NCI-H146 treated with DMSO at 0.1 percent for 48 hours (cell line): ENCODE measurements at regions not wholly inside any gene's neighbourhood (a gene's known extent, or its start where the extent isn't known, plus 50 kb on each side); places are given as distances from the start of the nearest gene placed in this dataset.
"Not testable (repeated sequence)": the region's sequence is repeated elsewhere in the genome, so short reads cannot be mapped to it uniquely, and the experiment has no call there.

Experiments
- DNase-seq: peaks from one replicate; lab custom pipeline; 2025; ENCODE audit not compliant: unreplicated experiment; lab: John Stamatoyannopoulos, UW

DNA sequence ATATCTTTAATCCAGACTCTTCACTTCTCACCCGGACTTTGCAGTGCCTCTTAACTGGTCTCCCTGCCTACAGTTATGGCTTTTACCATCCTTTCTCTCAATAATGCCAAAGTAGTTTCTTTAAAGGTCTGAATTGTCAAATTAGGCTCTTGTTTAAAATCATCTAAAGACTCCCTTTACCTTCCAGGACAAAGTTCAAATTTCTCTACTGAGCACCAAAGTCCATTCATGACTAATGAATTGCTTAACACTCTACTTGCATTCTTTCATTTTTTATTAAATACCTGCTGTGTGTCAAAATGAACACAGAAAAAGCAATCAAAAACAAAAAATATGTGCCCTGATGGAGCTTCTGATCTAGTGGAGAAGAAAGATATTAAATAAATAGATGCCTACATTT lies 472.4 kb upstream of the UBE2E2 start:
- DNase-seq, result no peak

DNA sequence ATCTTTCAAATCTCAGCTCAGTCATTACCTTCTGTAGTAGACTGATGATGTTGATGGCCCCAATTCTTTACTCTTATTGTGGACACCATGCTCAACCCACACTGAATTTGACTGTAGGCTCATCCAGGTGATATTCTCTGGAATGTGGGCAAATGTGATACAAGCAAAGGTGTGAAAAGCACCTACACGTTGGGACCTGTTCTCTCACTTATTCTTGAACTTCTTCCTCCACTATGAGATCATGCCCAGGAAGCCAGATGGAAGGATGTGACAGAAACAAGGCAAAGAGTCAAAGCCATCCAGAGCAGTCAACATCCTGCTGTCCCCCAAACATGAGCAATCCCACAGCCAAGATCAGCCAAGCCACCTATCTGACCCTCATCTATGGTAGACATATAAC lies 471.2 kb upstream of the UBE2E2 start:
- no peak for DNase-seq

DNA sequence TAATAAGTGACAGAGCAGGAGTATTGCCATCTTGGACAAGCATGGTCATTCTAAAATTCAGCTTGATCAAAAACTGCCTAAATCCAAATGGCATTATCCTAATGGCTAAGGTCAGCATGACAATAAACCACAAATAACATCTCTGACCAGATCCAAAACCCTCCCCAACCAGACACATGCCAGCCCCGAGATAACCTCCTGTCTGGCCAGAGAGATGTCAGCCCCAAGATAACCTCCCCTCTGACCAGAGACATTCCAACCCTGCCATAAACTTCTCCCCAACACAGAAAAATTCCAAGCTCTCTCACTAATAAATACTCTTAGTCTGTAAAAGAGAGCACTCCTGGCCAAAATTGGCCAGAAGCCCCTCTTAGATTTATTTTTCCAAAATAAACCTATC lies 470.5 kb upstream of the UBE2E2 start:
- DNase-seq, result no peak

DNA sequence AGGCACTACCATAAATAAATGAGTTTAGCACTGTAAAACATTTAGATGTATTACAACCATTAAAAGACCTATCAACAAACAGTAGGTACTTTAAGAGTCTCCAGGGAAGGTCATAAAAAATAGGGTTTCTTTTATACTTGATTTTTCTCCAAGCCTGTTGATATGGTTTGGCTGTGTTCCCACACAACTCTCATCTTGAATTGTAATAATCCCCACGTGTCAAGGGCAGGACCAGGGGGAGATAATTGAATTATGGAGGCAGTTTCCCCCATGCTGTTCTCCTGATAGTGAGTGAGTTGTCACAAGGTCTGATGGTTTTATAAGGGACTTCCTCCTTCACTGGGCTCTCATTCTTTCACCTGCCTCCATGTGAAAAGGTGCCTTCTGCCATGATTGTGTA lies 468.9 kb upstream of the UBE2E2 start:
- DNase-seq, result no peak

DNA sequence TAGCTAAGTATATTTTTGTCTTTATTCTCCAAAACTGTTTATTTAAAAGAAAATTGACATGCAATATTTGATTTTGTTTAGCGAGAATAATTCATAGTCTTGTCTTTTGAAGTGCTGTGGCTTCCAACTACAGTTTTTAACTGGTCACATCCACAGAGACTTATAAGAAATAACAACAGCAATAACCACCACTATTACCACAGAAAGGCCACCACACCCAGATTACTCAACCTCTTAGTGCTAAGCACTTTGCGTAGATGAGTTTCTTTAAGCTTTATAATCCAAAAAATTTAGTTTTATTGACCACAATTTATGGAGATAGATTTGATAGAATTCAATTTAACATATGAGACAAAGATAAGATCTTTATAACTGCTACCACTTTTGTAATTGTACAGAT lies 468.4 kb upstream of the UBE2E2 start:
- DNase-seq, result no peak

- no peak for DNase-seq
Measured at GRCh38 chr3:22735373-22735772, 467.8 kb upstream of the UBE2E2 start.

DNA sequence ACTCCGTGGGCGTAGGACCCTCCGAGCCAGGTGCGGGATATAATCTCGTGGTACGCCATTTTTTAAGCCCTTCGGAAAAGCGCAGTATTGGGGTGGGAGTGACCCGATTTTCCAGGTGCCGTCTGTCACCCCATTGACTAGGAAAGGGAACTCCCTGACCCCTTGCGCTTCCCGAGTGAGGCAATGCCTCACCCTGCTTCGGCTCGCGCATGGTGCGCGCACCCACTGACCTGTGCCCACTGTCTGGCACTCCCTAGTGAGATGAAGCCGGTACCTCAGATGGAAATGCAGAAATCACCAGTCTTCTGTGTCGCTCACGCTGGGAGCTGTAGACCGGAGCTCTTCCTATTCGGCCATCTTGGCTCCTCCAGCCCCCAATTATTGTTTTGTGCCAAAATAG lies 459.7 kb upstream of the UBE2E2 start:
- not testable (repeated sequence) for DNase-seq

- DNase-seq, result no peak
Measured at GRCh38 chr3:22745321-22745720, 457.8 kb upstream of the UBE2E2 start.

- DNase-seq, result no peak
Measured at GRCh38 chr3:22746221-22746620, 456.9 kb upstream of the UBE2E2 start.

DNA sequence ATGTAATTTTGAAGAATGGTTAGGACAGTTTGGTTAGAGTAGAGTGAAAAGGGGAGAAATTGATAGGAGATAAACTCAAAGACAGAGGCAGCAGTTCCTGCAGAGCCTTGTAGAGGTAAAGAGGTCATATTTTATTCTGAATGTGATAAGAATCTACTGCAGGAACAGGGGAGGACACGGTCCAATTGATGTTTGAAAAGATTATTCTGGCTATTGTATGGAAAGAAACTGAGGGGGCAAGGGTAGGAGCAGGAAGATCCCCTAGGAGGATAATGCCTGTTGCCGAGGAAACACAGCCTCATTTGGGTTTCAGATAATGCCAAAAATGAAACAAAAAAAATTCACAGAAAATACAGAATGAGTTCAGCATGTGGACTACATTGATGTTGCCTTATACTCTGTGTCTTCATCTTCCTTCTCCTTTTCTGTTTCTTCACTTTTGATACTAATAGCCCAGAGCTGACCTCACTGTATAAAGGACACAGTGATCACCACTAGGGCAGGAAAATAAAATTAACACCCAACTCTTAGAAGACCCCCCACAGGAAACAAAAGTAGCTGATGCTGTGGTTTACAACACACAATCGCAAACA lies 454.6 kb upstream of the UBE2E2 start:
- DNase-seq, result no peak

DNA sequence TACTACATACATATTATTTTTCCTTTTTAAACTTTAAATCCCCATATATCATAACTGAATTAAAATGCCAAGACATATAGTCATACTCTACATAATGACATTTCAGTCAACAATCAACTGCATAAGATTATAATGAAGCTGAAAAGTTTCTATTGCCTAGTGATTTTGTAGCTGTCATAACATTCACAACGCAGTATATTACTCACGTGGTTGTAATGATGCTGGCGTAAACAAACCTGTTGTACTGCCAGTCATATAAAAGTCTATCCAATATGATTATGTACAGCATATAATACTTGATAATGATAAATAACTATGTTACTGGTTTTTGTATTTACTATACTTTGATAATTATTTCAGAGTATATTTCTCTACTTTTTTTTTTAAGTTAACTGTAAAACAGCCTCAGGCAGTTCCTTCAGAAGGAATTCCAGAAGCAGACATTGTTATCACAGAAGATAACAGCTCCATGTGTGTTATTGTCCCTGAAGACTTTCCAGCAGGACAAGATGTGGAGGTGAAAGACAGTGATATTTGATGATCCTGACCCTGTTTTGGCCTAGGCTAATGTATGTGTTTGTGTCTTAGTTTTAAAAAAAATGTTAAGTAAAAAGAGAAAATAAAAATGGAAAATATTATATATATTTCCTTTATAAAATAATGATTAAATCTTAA lies 443.4 kb upstream of the UBE2E2 start:
- no peak for DNase-seq

DNA sequence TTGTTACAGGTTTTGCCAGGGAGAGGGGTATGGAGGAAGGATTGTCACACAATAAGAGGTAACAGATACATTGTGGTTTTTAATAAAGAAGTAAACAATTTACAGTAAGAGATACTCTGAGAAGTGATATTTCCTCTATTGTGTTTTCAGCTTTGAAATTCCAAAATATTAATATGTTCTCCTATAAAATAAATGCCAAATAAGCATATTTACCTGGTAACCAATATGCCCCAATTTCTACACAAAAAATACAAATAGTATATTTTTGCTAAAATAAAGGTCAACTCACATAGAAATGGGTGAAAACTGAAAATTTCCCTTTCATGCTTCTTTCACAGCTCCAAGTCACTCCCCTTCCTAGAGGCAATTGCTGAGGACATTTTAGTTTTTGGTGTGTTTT lies 437.4 kb upstream of the UBE2E2 start:
- DNase-seq, result no peak

DNA sequence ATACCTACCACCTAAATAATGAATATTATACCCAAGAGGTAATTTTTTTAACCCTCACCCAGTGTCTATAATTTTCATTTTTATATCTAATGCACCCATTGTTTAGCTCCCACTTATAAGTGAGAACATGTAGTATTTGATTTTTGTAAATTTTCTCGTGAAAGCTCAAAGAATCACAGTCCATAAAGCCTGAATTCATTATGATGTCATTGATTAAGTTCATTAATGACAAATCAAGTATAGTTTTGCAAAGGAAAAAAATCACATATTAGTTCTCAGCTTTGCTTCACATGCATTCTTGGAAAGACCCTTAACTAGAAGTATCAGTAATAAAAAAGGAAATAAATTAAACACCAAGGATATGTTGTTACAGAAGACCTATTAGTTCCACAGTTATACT lies 425.3 kb upstream of the UBE2E2 start:
- DNase-seq, result no peak

DNA sequence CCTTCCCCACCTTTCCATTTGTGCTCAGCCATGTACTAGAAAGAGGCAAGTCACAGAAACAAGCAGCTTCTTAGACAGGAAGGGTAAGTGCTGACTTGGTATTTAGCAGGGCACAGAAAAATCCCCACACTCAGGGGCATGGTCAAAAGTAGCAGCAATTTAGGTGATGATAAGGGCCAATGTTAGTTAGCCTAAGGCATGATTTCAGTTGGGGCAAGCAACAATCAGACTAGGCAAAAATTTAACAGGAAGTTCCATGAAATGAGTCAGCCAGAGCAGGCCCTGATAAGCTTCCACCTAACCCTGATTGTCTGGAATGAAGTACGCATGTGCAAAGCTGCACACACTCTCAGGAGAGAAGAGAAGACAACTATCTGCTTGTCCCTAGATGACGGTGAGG lies 423.4 kb upstream of the UBE2E2 start:
- DNase-seq, result no peak

DNA sequence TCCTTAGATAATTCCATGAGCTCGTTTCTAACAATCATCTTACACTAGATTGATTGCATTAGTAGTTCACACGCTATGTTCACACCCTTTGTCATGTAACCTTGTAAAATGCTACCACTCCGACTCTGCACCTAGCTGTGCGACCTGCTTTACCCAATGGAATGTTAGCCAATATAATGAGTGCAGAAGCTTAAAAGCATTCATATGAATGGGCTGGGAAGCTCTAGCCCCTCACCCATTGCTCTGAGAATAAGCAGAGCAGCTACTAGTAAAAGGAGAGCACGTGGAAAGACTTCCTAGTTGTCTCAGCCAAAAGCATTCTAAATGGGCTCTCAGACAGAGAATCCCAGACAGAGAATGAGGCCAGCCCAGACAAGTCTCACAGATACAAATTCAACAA lies 410.6 kb upstream of the UBE2E2 start:
- DNase-seq, result no peak

DNA sequence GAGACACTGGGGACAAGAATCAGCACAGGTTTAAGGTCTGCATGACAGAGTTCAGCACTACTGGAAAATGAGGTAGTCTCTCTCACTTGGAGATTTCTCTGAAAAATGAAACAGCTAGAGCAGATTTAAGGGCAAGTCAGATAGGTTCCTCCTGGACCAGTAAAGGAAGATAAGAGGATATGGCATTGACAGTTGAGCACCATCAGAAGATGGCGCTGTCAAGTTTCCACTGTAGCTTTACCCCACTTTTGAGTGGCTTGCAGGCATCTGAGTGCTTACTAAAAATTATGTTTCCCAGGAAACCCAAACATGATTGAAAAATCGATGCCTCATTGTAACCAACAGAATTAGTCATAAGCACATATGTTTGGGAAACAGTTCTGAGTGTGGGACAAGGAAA lies 407.2 kb upstream of the UBE2E2 start:
- no peak for DNase-seq

GRCh38 chr3:22798461-22798860 lies 404.7 kb upstream of the UBE2E2 start:
- DNase-seq, result no peak

GRCh38 chr3:22819209-22819608 lies 383.9 kb upstream of the UBE2E2 start:
- no peak for DNase-seq

DNA sequence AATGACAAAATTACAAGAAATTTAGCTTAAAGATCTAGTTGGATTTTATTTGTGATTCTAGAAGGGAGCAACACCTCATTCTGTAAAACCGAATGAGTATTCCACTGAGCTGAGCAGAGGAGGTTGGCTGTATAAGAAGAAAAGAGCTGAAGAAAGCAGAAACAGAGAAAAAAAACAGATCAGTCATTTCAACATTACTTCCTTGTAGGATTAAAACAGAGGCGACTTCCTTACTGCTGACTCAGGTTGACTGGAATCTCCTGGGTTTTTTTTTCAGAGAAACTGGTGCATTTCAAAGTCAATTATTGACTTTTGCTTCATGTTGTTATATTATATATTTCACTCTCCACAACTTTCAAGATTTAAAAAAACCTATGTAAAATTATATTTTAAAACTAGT lies 368.1 kb upstream of the UBE2E2 start:
- DNase-seq, result no peak

GRCh38 chr3:22836131-22836530 lies 367.0 kb upstream of the UBE2E2 start:
- no peak for DNase-seq

GRCh38 chr3:22843854-22844253 lies 359.3 kb upstream of the UBE2E2 start:
- DNase-seq, result no peak

DNA sequence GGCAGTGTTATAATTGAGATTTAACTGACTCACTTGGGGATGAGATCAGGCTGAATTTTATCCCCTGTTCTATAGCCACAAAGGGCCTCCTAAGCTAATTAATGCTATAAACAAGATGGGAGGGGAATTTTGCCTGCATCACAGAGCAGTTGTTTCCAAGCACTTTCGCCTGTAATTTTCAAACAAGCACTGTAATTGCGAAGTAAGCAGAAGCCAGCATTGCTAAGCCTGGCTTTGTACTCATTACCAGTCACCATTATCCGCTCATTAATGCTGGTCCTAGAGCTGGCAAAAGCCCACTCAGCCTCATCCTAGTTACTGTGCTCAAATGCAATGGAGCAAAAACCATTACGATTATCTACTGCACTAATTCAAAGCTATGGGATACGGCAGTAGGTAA lies 356.6 kb upstream of the UBE2E2 start:
- no peak for DNase-seq

DNA sequence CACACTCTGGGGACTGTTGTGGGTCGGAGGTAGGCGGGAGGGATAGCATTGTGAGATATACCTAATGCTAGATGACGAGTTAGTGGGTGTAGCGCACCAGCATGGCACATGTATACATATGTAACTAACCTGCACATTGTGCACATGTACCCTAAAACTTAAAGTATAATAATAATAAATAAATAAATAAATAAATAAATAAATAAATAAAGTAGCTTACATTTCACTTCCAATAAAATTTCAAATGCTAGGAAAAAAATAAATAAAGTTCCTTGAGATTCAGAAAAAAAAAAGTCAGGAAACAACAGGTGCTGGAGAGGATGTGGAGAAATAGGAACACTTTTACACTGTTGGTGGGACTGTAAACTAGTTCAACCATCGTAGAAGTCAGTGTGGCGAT lies 353.5 kb upstream of the UBE2E2 start:
- DNase-seq, result not testable (repeated sequence)
